Stimulated activated naive CD8-positive, alpha-beta T cell treated with anti-CD3 and anti-CD28 coated beads, Interleukin-15, Interleukin-2, amounts not matched to agents 100 U/mL and 50 U/mL, for 24 hours (primary cell): ENCODE measurements at regions not wholly inside any gene's neighbourhood (a gene's known extent, or its start where the extent isn't known, plus 50 kb on each side); places are given as distances from the start of the nearest gene placed in this dataset.
"Not testable (repeated sequence)": the region's sequence is repeated elsewhere in the genome, so short reads cannot be mapped to it uniquely, and the experiment has no call there.

Source experiments
- ATAC-seq: fragments of 150-1000 bp; cut with Tn5 transposase; one replicate; pipeline ENCODE4 v1.10.0; 2021
- DNase-seq: peaks from one replicate; pipeline ENCODE4 v3.0.0; 2021

GRCh38 chr3:166818464-166818863, 561.6 kb downstream of the ZBBX start:
- DNase-seq (no peak), ATAC-seq (no peak)

- not testable (repeated sequence) for DNase-seq, ATAC-seq
Observed at GRCh38 chr3:166817269-166817668, 562.8 kb downstream of the ZBBX start.

GRCh38 chr3:166810741-166811445, 569.2 kb downstream of the ZBBX start:
- no peak for DNase-seq
- no peak for ATAC-seq

GRCh38 chr3:166809520-166809919, 570.6 kb downstream of the ZBBX start:
- no peak for DNase-seq
- no peak for ATAC-seq

GRCh38 chr3:166788936-166789335, 591.2 kb downstream of the ZBBX start:
- ATAC-seq (no peak), DNase-seq (no peak)

- no peak for DNase-seq
- ATAC-seq: no peak
Observed at GRCh38 chr3:166785876-166786275, 594.2 kb downstream of the ZBBX start.

GRCh38 chr3:166783206-166783605, 596.9 kb downstream of the ZBBX start:
- no peak for DNase-seq
- ATAC-seq: no peak

GRCh38 chr3:166764698-166765318, 615.3 kb downstream of the ZBBX start:
- ATAC-seq (no peak), DNase-seq (no peak)

GRCh38 chr3:166759736-166760513, 620.2 kb downstream of the ZBBX start:
- ATAC-seq (no peak), DNase-seq (no peak)

GRCh38 chr3:166752214-166752613, 627.9 kb downstream of the ZBBX start:
- ATAC-seq (no peak), DNase-seq (no peak)

GRCh38 chr3:166743481-166744134, 636.5 kb downstream of the ZBBX start:
- ATAC-seq (no peak), DNase-seq (no peak)

- ATAC-seq (no peak), DNase-seq (no peak)
Observed at GRCh38 chr3:166734734-166735133, 645.4 kb downstream of the ZBBX start.

- DNase-seq: no peak
- no peak for ATAC-seq
Observed at GRCh38 chr3:166731701-166732100, 648.4 kb downstream of the ZBBX start.

- DNase-seq (no peak), ATAC-seq (no peak)
Observed at GRCh38 chr3:166721466-166721865, 658.6 kb downstream of the ZBBX start.

GRCh38 chr3:166714206-166714605, 665.9 kb downstream of the ZBBX start:
- no peak for DNase-seq
- no peak for ATAC-seq

GRCh38 chr3:166713787-166714186, 666.3 kb downstream of the ZBBX start:
- DNase-seq (no peak), ATAC-seq (no peak)

- no peak for ATAC-seq
- DNase-seq: no peak
Observed at GRCh38 chr3:166706094-166706493, 674.0 kb downstream of the ZBBX start.

- no peak for DNase-seq
Observed at GRCh38 chr3:166697495-166697894, 682.6 kb downstream of the ZBBX start.

GRCh38 chr3:166696103-166696502, 684.0 kb downstream of the ZBBX start:
- ATAC-seq: no peak
- DNase-seq: no peak

More at GRCh38 chr3:166697495-166697894, 682.6 kb downstream of the ZBBX start:
- ATAC-seq: no peak

- no peak for ATAC-seq
- DNase-seq: no peak
Observed at GRCh38 chr3:166688665-166689064, 691.4 kb downstream of the ZBBX start.

- DNase-seq: no peak
- no peak for ATAC-seq
Observed at GRCh38 chr3:166685246-166685645, 694.9 kb downstream of the ZBBX start.

- not testable (repeated sequence) for DNase-seq, ATAC-seq
Observed at GRCh38 chr3:166684077-166684476, 696.0 kb downstream of the ZBBX start.

GRCh38 chr3:166669781-166670180, 710.3 kb downstream of the ZBBX start:
- ATAC-seq (no peak), DNase-seq (no peak)
